BJ (cell line): ENCODE measurements at regions not wholly inside any gene's neighbourhood (a gene's known extent, or its start where the extent isn't known, plus 50 kb on each side); places are given as distances from the start of the nearest gene placed in this dataset.

ENCODE experiments used
- CTCF ChIA-PET: fragments of 350-600 bp; formaldehyde crosslinking; extraction: SDS; loops from one replicate; lab custom pipeline; 2021; ENCODE audit warnings: antibody characterized with exemption, inconsistent platforms; lab: Yijun Ruan, JAX
- POLR2A ChIA-PET: fragments of 300-600 bp; sonication (Branson Sonifier 250); formaldehyde crosslinking; extraction: SDS; loops from one replicate; lab custom pipeline; 2021; ENCODE audit warnings: antibody characterized with exemption; lab: Charles Lee
- DNase-seq: peaks from one replicate; pipeline ENCODE4 v3.0.0-alpha.2; 2011; ENCODE audit warnings: low read depth
- H3K27me3 ChIP-seq: 2 replicates; pipeline ENCODE4 v1.6.0; 2011; ENCODE audit warnings: low read length; ENCODE audit not compliant: control insufficient read depth, insufficient read depth
- H3K36me3 ChIP-seq: 2 replicates; pipeline ENCODE4 v1.5.1; 2011; ENCODE audit warnings: low read length; ENCODE audit not compliant: control insufficient read depth, insufficient read depth
- H3K4me3 ChIP-seq: 2 replicates; pipeline ENCODE4 v1.5.1; 2011; ENCODE audit warnings: low read depth, mild to moderate bottlenecking, control low read depth, low read length
- TF ChIP-seq, protein P1 (sequence below): IDR thresholded peaks from 2 replicates; pipeline ENCODE4 v1.5.1; 2011; ENCODE audit warnings: low read depth, mild to moderate bottlenecking, control low read depth, inconsistent platforms, low read length, moderate library complexity; ENCODE audit not compliant: insufficient read depth

DNA sequence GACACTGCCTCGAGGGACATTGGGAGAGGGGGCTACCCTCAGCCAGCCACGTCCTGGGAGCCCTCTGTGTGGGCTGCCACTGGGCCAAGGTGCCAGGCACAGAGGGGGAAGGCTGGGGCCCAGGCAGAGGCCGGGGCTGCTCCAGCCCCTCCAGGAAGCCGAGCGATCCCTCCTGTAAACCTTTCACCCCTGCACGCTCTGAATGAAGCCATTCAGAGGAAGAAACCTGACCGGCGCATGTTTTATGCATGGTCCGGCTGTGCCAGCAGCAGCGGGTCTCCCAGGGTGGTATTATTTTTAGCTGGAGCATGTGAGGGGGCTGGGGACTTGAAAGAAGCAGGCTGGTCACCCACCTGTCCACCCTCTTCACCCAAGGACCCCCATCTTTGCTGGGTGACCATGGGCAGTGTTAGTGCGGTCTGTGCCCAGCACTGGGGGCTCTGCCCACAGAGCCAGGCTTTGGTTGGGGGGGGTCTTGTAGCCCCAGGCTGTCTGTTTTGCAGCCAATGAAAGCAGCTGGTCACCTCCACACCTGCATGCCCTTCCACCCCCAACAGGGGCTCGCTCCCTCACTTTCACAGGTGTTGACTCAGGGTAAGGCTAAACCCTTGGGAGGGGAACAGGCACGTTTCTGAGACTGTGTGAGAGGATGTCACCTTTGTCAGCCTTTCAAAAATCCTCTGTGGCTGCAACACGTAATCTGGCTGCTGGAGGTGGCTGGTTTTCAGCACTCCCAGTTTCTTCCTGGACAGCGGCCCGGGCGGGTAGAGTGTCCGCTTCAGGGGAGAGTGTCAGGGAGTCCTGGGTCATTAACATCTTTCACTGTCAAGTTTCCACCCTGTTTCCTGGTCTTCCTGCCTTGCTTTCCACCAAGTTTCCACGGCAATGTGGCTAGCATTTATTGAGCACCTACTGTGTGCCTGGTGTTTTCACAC lies 77.1 kb upstream of the BRD7 start:
- ChIA-PET POLR2A (no interaction called here), CTCF (no interaction called here)
- Histone ChIP-seq H3K4me3 (no peak overlapping the region), H3K27me3 (no peaks in the 10 kb centered on the region), H3K36me3 (no peaks in the 10 kb centered on the region)
- TF ChIP-seq, protein P1, sequence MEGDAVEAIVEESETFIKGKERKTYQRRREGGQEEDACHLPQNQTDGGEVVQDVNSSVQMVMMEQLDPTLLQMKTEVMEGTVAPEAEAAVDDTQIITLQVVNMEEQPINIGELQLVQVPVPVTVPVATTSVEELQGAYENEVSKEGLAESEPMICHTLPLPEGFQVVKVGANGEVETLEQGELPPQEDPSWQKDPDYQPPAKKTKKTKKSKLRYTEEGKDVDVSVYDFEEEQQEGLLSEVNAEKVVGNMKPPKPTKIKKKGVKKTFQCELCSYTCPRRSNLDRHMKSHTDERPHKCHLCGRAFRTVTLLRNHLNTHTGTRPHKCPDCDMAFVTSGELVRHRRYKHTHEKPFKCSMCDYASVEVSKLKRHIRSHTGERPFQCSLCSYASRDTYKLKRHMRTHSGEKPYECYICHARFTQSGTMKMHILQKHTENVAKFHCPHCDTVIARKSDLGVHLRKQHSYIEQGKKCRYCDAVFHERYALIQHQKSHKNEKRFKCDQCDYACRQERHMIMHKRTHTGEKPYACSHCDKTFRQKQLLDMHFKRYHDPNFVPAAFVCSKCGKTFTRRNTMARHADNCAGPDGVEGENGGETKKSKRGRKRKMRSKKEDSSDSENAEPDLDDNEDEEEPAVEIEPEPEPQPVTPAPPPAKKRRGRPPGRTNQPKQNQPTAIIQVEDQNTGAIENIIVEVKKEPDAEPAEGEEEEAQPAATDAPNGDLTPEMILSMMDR = no peak
- DNase-seq = no peak

DNA sequence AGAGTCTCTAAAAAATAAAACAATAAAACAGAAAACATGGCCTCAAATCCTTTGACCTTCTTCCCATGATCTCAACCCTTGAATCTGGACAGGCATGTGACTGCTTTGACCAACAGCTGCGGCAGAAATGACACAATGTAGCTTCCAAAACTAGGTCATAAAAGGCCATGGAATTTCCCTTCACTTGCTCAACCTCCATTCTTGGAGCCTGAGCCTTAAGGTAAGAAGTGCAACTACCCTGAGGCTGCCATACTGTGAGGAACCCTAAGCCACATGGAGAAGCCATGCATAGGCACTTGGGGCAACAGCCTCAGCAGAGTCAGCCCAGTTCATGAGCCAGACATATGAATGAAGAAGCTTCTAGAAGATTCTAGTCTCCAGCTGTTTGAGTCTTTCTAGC lies 75.7 kb upstream of the BRD7 start:
- H3K4me3 ChIP-seq = no peak overlapping the region
- TF ChIP-seq, protein P1 = no peak
- CTCF ChIA-PET = interaction anchor here (0.6 kb wide), 1 partner anchor 186 kb away, joined by 3 read pairs; no protein-coding TSS in a partner anchor
- POLR2A ChIA-PET = no interaction called here
- no peaks in the 10 kb centered on the region for H3K36me3 ChIP-seq
- no peaks in the 10 kb centered on the region for H3K27me3 ChIP-seq
- DNase-seq = no peak

DNA sequence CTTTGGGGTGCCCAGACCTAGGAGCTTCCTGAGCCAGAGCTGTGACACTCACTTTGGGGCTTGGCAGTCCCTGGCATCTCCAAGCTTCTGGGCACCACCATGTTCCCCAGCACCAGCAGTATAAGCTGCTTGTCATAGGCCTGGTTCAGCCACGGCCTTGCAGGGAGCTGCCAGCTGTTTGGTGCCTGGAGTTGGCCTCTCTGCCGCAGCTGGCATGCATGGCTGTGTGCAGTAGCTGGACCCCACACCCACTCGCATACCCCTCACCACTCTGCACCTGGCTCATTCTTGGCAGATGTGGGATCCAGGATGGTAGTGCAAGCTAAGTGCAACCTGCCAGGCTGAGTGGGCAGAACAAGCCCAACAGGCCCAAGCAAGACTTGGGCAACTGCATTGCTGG lies 73.4 kb upstream of the BRD7 start:
- no peak overlapping the region for H3K4me3 ChIP-seq
- no peaks in the 10 kb centered on the region for H3K27me3 ChIP-seq
- TF ChIP-seq, protein P1 = no peak
- H3K36me3 ChIP-seq = no peaks in the 10 kb centered on the region
- POLR2A ChIA-PET = no interaction called here
- no peak for DNase-seq
- CTCF ChIA-PET = interaction anchor here (0.6 kb wide), 1 partner anchor 39 kb away, joined by 3 read pairs; no protein-coding TSS in a partner anchor

DNA sequence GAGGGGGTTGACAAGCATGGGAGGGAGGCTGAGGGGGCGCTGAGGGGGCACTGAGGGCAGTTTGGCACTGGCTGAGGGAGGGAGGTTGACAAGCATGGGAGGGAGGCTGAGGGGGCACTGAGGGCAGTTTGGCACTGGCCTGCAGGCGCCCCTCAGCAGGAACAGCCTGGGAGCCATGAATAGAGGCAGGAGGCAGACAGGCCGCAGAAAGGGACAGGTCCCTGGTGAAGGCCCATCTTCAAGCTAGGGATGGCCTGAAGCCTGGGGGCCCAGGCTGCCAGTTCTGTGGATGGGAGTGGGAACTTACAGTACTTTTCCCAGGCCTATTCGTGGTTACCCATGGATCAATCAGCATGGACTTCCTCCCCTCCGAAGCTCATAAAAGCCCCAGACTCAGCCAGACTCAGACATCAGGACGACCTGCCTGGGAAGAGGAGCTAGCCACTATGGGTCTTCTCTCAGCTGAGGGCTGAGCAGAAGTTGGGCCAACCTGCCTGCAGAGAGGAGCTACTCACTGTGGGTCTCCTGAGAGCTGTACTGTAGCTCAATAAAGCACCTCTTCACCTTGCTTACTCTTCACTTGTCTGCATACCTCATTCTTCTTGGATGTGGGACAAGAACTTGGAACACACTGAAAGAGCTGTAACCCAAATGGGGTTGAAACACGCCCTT lies 72.8 kb upstream of the BRD7 start:
- CTCF ChIA-PET = interaction anchor here (0.6 kb wide), 1 partner anchor 39 kb away, joined by 3 read pairs; no protein-coding TSS in a partner anchor
- H3K27me3 ChIP-seq = no peaks in the 10 kb centered on the region
- no peak for DNase-seq
- POLR2A ChIA-PET = no interaction called here
- H3K36me3 ChIP-seq = no peaks in the 10 kb centered on the region
- TF ChIP-seq, protein P1 = no peak
- H3K4me3 ChIP-seq = no peak overlapping the region

DNA sequence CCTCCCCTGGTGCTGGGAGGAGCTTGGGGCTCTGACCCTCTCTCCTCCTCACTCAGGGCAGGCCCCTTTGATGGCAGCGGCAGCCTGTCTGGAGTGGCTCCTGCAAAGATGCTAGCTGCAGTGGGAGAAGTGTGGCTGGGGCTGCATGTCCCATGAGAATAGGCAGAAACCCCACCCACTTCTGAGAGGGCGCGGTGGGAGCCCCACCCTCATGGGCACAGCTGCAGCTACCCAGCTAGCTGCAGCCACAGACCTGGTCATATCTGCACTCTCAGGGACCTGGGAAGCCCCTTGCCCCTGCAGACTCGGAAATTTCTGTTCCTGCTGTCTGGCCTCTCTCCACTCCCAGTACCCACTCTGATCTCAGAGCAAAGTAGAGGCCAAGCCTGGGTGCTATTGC lies 72.2 kb upstream of the BRD7 start:
- TF ChIP-seq, protein P1 = no peak
- ChIA-PET POLR2A (no interaction called here), CTCF (no interaction called here)
- Histone ChIP-seq H3K27me3 (no peaks in the 10 kb centered on the region), H3K4me3 (no peak overlapping the region), H3K36me3 (no peaks in the 10 kb centered on the region)
- DNase-seq = no peak
